Natural killer cell (primary cell): ENCODE measurements at regions not wholly inside any gene's neighbourhood (a gene's known extent, or its start where the extent isn't known, plus 50 kb on each side); places are given as distances from the start of the nearest gene placed in this dataset.

Experiments
- ATAC-seq, 3 donors: fragments of 150-1000 bp in 2 of 3; fragments of 200-7000 bp in 1 of 3; cut with Tn5 transposase; 1 replicate in 1 of 3; 2 replicates in 2 of 3; pipeline ENCODE4 v1.10.0; 2021; ENCODE audit warnings: mild to moderate bottlenecking in 2 of 3, moderate library complexity in 2 of 3
- DNase-seq, 2 donors: peaks; one replicate each; pipeline versions ENCODE4 v3.0.0 to v3.0.0-alpha.2; 2013 to 2021; ENCODE audit warnings: mixed read lengths in 1 of 2
- H3K27ac ChIP-seq: one replicate; pipeline ENCODE4 v1.5.1; 2013; ENCODE audit warnings: mild to moderate bottlenecking, low read length
- H3K27me3 ChIP-seq: one replicate; pipeline ENCODE4 v1.6.1; 2013; ENCODE audit warnings: low read length; ENCODE audit not compliant: control insufficient read depth, insufficient read depth
- H3K36me3 ChIP-seq: one replicate; pipeline ENCODE4 v1.6.1; 2013; ENCODE audit warnings: low read length; ENCODE audit not compliant: control insufficient read depth, insufficient read depth
- H3K4me1 ChIP-seq: one replicate; pipeline ENCODE4 v1.6.1; 2013; ENCODE audit warnings: low read length; ENCODE audit not compliant: control insufficient read depth, insufficient read depth
- H3K4me3 ChIP-seq: one replicate; pipeline ENCODE4 v1.5.1; 2013; ENCODE audit warnings: low read length
- H3K9me3 ChIP-seq: one replicate; pipeline ENCODE4 v1.6.1; 2013; ENCODE audit warnings: low read length; ENCODE audit not compliant: control insufficient read depth, insufficient read depth
- H3K27ac Mint-ChIP-seq, 2 donors: one replicate each; pipeline ENCODE4 v1.8.0; 2022; ENCODE audit warnings: mild to moderate bottlenecking in 2 of 2, mixed read lengths in 2 of 2, moderate library complexity in 1 of 2
- H3K27me3 Mint-ChIP-seq, 2 donors: one replicate each; pipeline ENCODE4 v1.8.0; 2022; ENCODE audit warnings: low read depth in 2 of 2, mixed read lengths in 2 of 2
- H3K36me3 Mint-ChIP-seq: one replicate; pipeline ENCODE4 v1.8.0; 2022; ENCODE audit warnings: mixed read lengths
- H3K4me1 Mint-ChIP-seq, 2 donors: one replicate each; pipeline ENCODE4 v1.8.0; 2022; ENCODE audit warnings: mixed read lengths in 2 of 2
- H3K4me3 Mint-ChIP-seq: one replicate; pipeline ENCODE4 v1.8.0; 2022; ENCODE audit warnings: mild to moderate bottlenecking, moderate library complexity, mixed read lengths
- H3K9me3 Mint-ChIP-seq, 2 donors: one replicate each; pipeline ENCODE4 v1.8.0; 2022; ENCODE audit warnings: mixed read lengths in 2 of 2
- WGBS: methylation state at CpG from one replicate; pipeline ENCODE4 v1.1.7; 2013; ENCODE audit warnings: missing lambda C conversion rate; ENCODE audit not compliant: insufficient coverage; 5-methylcytosine and 5-hydroxymethylcytosine counted together
- intact Hi-C: fragments of 100-400 bp; cut with micrococcal nuclease; formaldehyde crosslinking; loops from one replicate; pipeline ENCODE4 v1.14.2; 2022
- TF ChIP-seq, protein P1 (sequence below): fragments of 200-600 bp; IDR thresholded peaks from one replicate; pipeline ENCODE4 v1.8.0; 2022; ENCODE audit warnings: antibody characterized with exemption

- Mint-ChIP-seq H3K36me3 (no peaks in the 10 kb centered on the region), H3K27me3 (peaks cover 0 to 8% of the 10 kb centered on the region in 2 donors)
- ATAC-seq = no peak
Observed at GRCh38 chr16:26709754-26710153, 357.0 kb upstream of the C16orf82 start.

GRCh38 chr16:26710450-26710849 is 356.3 kb upstream of the C16orf82 start:
- no peaks in the 10 kb centered on the region for H3K36me3 Mint-ChIP-seq
- H3K27me3 Mint-ChIP-seq = peaks cover 0 to 8% of the 10 kb centered on the region in 2 donors
- no peak overlapping the region for H3K4me3 ChIP-seq
- no peak overlapping the region for H3K27ac ChIP-seq
- no peaks in the 10 kb centered on the region for H3K27me3 ChIP-seq
- H3K4me3 Mint-ChIP-seq = no peak overlapping the region
- no peaks in the 10 kb centered on the region for H3K4me1 ChIP-seq
- no peaks in the 10 kb centered on the region for H3K4me1 Mint-ChIP-seq
- no peaks in the 10 kb centered on the region for H3K9me3 ChIP-seq
- no peaks in the 10 kb centered on the region for H3K9me3 Mint-ChIP-seq
- DNase-seq (no peak), ATAC-seq (no peak)
- intact Hi-C loops = no loop called here
- no peaks in the 10 kb centered on the region for H3K36me3 ChIP-seq
- H3K27ac Mint-ChIP-seq = no peak overlapping the region
- TF ChIP-seq, protein P1, sequence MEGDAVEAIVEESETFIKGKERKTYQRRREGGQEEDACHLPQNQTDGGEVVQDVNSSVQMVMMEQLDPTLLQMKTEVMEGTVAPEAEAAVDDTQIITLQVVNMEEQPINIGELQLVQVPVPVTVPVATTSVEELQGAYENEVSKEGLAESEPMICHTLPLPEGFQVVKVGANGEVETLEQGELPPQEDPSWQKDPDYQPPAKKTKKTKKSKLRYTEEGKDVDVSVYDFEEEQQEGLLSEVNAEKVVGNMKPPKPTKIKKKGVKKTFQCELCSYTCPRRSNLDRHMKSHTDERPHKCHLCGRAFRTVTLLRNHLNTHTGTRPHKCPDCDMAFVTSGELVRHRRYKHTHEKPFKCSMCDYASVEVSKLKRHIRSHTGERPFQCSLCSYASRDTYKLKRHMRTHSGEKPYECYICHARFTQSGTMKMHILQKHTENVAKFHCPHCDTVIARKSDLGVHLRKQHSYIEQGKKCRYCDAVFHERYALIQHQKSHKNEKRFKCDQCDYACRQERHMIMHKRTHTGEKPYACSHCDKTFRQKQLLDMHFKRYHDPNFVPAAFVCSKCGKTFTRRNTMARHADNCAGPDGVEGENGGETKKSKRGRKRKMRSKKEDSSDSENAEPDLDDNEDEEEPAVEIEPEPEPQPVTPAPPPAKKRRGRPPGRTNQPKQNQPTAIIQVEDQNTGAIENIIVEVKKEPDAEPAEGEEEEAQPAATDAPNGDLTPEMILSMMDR = no peak
- WGBS = 54% methylated on average over 4 of the region's 4 CpGs

More at GRCh38 chr16:26709754-26710153, 357.0 kb upstream of the C16orf82 start:
- H3K4me1 Mint-ChIP-seq = no peaks in the 10 kb centered on the region
- no peak overlapping the region for H3K27ac Mint-ChIP-seq
- DNase-seq = no peak
- Histone ChIP-seq H3K4me3 (no peak overlapping the region), H3K36me3 (no peaks in the 10 kb centered on the region), H3K27me3 (no peaks in the 10 kb centered on the region), H3K4me1 (no peaks in the 10 kb centered on the region), H3K9me3 (no peaks in the 10 kb centered on the region), H3K27ac (no peak overlapping the region)
- WGBS = 87% methylated on average over 1 of the region's 2 CpGs
- TF ChIP-seq, protein P1 = no peak
- H3K4me3 Mint-ChIP-seq = no peak overlapping the region
- intact Hi-C loops = no loop called here
- H3K9me3 Mint-ChIP-seq = no peaks in the 10 kb centered on the region

DNA sequence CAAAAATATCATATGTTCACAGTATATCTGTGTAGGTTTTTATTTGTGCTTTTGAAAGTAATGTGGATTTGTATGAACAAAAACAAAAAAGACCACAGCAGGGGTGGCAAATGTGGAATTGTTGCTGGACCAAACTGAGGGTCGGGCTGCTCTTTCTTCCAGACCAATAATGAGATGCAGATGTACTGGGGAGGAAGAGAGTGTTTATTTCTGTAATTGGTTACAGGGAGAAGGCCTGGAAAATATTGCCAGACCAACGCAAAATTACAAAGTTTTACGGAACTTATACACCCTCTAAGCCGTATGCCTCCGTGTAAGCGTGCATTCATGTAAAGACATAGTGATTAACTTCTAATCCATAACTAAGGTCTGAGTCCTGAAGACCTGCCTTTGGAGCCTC is 353.9 kb upstream of the C16orf82 start:
- 87% methylated on average over 6 of the region's 6 CpGs for WGBS
- H3K36me3 Mint-ChIP-seq = no peaks in the 10 kb centered on the region
- ATAC-seq (no peak), DNase-seq (no peak)
- Histone ChIP-seq H3K4me3 (no peak overlapping the region), H3K9me3 (no peaks in the 10 kb centered on the region), H3K4me1 (no peaks in the 10 kb centered on the region), H3K27me3 (no peaks in the 10 kb centered on the region), H3K36me3 (no peaks in the 10 kb centered on the region), H3K27ac (no peak overlapping the region)
- no peak overlapping the region for H3K27ac Mint-ChIP-seq
- no peaks in the 10 kb centered on the region for H3K27me3 Mint-ChIP-seq
- no peak overlapping the region for H3K4me3 Mint-ChIP-seq
- no peaks in the 10 kb centered on the region for H3K9me3 Mint-ChIP-seq
- TF ChIP-seq, protein P1 = no peak
- H3K4me1 Mint-ChIP-seq = no peaks in the 10 kb centered on the region
- intact Hi-C loops = no loop called here

DNA sequence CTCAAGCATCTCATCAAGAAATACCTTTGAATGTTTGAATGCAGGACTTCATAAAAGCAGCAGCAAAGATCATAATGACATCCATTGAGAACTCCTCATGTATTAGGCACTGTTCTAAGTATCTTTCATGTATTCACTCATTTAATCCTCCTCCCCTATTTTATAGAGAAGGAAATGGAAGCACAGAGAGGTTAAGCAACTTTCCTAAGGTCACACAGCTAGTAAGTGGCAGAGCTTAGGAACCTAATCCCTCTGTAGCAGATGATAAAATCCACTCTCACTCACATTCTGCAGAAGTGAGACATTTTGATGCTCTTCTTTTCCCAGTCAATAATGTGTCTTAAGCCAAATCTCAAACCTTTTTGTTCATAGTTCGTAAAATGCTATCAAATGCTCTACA is 350.8 kb upstream of the C16orf82 start:
- H3K4me3 Mint-ChIP-seq = no peak overlapping the region
- peaks cover 0 to 3% of the 10 kb centered on the region in 2 donors for H3K27me3 Mint-ChIP-seq
- Histone ChIP-seq H3K27me3 (no peaks in the 10 kb centered on the region), H3K4me1 (no peaks in the 10 kb centered on the region), H3K9me3 (no peaks in the 10 kb centered on the region), H3K4me3 (no peak overlapping the region), H3K36me3 (no peaks in the 10 kb centered on the region), H3K27ac (no peak overlapping the region)
- H3K36me3 Mint-ChIP-seq = no peaks in the 10 kb centered on the region
- no peak overlapping the region for H3K27ac Mint-ChIP-seq
- TF ChIP-seq, protein P1 = no peak
- ATAC-seq = no peak
- no peaks in the 10 kb centered on the region for H3K4me1 Mint-ChIP-seq
- intact Hi-C loops = no loop called here
- WGBS = no CpG with 5 or more reads among the region's 1 CpG
- no peak for DNase-seq
- no peaks in the 10 kb centered on the region for H3K9me3 Mint-ChIP-seq
